Middle frontal gyrus (tissue), 1 donor: ENCODE measurements at regions not wholly inside any gene's neighbourhood (a gene's known extent, or its start where the extent isn't known, plus 50 kb on each side); places are given as distances from the start of the nearest gene placed in this dataset.

Source experiments
- DNase-seq: peaks from one replicate; pipeline ENCODE4 v3.0.0-alpha.2; 2015; ENCODE audit warnings: low spot score; ENCODE audit errors: extremely low spot score

DNA sequence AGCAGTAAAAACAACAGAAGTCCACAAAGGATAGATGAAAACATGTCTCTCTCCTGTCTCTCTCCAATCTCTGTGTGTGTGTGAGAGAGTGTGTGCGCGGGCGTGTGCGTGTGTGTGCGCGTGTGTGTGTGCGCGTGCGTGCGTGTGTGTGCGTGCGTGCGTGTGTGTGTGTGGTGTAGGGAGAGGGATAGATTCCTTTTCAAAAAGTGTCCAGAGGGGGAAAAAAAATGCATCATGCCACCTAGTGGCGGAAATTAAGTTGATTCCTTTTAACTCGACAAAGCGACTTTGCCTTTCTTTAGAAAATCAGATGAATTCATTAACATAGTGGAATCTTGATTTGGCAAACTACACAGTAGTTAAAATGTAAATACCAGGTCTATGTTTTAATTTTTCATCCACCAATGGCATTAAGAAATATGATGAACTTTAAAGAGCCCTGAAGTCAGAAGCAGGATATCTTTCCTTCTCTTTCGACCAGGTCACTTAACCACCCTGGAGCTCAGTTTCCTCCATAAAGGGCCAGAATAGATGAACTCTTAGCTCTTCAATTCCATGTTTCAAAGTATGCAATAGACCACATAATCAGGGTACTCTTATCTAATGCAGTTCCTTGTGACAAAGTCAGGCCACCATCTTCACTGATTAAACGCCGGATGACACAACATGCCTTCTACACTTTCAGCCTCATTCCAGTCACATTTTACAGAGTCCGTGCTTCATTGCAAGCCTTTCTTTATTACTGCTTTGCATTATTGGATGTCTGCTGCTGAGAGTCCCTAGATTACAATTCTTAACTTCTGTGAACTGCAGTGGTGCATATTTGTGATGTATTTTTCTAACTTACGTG lies 162.8 kb downstream of the FBXO8 start:
- peak; percentile 36 for DNase-seq

DNA sequence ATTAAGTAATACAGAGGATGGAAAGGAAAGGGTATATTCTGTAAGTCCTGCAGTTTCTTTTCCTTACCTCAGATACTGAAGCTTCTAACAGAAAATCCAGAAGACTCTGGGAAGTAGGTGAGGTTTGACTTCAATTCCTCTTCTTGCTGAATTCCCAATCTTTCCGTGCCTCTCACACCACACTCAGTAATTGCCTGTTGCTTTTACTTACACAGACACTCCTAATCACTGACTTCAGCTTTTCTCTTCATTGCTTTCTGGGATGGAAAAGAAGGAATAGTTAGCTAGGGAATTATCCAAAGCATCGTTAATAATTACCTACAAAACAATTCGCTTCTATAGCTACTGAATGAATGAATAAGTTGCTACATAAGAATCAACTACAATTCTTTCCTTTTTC lies 163.6 kb downstream of the FBXO8 start:
- no peak for DNase-seq

DNA sequence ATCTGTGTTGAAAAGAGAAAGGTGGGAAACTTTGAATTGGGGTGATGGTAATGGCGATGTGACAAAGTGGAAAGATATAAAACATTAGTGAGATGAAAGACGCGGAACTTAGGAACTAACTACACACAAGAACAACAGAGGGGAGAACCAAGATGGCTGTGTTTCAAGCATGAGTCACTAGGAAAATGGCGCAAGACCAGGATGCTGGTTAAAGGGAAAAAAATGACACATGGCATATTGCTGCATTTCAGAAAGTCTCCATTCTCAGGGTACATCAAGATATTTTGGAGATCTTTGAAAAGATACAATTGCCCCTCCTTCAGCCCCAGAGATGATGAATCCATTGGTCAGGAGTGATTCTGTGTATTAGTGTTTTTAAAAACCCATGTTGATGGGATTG lies 164.4 kb downstream of the FBXO8 start:
- no peak for DNase-seq

DNA sequence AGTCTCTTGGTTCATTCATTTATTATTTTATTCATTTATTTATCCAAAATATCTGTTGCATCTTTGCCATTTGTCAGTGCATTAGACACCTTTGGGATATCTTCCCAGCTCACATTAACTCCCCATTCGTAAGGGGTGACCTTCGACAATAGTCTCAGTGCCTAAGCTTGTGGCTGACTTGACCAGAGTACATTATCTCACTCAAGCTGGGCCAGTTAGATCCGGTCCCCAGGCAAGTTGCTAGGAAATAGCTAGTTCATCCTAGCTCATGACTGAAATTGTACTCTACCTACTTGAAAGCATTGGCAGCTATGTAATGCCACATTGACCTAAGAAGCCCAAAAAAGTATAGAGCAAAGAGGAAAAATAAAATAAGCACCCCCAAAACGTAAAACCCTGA lies 165.3 kb downstream of the FBXO8 start:
- DNase-seq, result no peak

DNA sequence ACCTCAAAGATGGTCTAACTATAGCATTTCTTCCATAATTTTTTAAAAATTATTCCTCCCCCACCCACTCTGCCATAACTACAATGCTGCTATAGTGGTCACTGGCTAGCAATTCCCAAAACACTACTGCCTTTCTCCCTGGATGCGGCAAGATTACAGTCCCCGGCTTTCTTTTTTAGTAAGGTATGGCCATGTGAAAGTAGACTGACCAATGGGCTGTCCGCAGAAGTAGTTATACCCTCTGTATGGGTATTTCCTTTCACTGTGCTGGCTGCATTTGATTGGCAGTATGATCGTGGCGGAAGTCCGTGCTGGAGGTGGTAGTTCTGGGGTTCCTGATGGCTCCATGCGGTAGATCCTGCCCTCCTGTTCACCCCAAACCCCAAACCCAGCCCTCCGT lies 166.0 kb downstream of the FBXO8 start:
- no peak for DNase-seq

DNA sequence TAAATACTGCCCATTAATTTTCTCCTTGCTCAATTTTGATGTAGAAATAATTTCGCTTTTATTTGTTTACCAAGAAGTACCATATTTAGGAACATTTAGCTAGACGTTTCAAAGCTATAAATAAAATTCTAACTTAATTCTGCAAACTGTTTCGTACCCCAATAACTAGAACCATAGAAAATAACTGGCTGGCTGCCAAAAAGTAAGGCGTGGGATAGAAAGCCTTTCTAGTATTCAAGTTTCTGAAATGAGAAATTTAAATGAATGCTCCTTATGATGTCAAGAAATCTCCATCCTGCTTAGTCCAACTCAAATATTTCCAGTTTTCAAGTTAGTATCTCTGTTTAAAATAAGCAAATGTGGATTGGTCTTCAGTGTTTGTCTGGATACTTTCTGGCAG lies 167.4 kb downstream of the FBXO8 start:
- DNase-seq, result no peak

DNA sequence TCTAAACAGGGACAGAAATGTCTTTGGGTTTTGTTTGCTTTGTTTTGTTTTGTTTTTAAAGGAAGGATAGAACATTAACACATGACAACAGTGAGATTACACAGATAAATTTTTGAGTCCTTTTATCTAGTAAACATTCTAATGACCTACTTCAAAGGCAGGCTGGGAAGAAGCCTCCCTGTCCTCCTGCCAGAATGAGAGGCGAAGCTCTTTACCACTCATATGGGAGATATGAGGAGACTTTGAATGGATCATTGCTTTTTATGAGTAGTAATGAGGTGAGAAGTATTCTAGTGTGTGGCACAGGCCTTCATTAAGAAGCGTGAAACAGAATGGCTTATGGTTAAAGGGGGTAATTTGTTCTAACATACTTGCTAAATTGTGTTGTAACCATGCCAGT lies 172.0 kb downstream of the FBXO8 start:
- DNase-seq, result no peak

DNA sequence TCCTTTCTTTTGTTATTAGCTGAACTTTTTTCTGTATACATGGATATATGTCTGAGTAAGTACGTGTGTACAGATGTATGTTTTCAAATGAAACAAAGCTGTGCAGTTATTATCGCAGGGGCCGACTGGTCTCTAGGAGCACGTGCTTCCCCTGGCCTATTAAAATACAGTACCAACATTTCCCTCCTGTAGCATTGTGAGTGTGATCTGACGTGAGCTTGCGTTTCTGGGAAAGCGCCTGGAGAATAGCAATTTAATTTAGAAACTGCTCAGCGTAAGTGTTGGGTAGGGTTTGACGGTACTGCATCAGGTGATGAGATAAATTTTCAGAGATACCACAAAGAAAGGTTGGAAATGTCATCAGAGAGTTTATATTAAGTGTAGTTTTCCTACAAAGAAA lies 173.3 kb downstream of the FBXO8 start:
- DNase-seq, result no peak

DNA sequence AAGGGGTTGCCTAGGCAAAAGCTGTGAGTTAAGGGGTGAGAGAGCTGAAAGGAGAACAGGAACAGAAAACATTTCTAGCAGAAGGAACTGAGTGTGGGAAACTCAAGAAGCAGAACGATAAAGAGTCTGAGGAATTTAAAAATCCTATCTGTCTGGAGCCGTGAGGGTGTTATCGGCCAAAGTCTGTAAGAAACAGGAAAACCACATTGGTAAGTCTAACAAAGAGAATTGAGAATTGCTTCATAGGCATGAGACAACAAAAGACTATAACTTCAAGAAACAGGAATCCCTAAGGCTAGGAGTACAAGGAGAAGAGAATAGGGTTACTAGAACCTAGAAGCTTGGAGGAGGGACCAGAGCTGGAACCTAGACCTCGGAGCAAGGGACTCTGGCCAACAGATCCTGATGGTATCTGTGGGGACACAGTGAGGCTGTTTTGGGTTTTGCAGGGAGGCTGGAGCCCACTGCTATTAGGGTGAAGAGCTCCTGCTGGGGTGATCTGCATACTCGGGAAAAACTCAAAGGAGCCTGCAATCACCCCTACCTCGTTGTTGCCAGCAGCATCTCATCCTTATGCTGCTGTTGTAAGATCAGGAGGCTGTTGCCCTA lies 175.6 kb downstream of the FBXO8 start:
- no peak for DNase-seq

DNA sequence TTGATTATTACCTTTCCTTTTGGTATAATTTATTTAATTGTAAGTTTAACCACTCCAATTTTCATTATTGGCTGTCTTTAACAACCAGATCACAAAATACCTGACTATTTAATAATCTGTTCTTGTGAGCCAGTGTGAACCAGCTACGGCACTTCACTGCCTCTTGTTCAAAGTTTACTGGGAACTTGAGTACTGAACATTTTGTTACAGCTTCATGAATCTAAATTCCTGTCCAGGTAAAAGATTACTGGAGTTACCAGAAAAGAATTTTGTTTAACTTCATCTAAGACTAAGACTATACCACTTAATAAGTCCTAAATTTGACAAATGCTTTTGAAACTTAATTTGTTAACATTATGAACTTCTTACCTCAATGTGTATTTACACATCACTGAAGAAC lies 178.3 kb downstream of the FBXO8 start:
- DNase-seq, result no peak

DNA sequence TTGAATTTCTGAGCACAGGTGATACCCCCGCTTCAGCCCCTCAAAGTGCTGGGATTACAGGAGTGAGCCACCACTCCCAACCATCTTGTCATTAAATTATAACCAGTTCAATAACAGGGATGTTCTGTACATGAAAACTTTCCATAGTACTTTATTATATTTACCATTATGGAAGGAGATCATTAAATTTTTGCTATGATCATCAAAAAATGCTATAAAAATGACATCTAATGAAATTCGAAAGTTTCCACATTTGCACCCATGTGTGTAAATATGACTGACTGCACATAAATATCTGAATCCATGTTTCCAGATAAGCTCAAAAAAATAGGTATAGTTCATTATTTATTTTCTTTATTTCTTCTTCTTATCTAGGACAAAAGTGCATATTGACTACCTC lies 182.6 kb downstream of the FBXO8 start:
- no peak for DNase-seq

DNA sequence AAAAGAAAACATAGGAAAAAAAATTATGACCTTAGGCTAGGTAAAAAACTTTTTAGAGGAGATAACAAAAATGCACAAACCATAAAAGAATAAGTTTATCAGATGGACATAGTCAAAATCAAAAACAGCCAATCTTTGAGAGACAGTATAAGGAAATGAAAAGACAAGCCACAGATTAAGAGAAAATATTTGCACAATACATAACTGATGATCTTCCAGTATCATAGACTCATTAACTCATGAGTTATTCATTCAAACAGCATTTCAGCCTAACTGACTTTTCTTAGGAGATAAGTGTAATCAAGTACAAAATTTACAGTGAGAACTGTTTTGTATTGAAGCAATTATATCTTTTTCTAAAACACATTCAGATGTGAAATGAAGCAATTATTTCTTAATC lies 183.8 kb downstream of the FBXO8 start:
- DNase-seq, result no peak

DNA sequence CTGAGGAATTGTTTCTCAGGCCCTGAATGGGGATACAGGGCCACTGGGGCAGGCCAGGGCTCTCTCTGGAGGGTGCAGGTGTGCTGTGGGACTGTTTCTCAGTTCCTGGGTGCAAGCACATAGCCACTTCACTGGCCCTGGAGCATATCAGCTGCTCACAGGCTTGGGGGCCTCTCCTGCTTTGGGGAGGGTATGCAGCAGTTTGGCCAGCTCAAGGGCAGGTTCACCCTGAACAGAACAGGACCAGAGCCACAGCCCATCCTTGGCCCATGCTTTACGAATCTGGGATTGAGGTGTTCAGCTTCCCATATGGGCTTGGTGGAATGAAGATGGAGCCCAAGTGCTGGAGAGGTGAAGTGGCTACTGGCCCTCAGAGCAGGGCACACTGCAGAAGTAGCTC lies 186.5 kb downstream of the FBXO8 start:
- DNase-seq, result no peak

DNA sequence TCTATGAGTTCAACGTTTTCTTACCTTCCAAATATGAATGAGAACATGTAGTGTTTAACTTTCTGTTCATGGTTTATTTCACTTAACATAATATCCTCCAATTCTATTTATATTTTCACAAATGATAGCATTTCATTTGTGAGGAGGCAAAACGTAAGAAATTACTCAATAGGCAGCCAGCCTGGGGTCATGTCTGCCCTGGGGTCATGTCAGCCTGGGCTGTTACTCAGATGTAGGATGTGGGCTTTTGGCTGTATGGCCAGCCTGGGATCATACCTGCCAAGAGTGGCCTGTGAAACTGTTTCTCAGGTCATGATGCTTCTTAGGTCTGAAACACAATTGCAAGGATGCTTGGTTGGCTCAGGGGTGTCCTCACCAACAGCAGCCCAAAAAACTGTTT lies 187.0 kb downstream of the FBXO8 start:
- no peak for DNase-seq

DNA sequence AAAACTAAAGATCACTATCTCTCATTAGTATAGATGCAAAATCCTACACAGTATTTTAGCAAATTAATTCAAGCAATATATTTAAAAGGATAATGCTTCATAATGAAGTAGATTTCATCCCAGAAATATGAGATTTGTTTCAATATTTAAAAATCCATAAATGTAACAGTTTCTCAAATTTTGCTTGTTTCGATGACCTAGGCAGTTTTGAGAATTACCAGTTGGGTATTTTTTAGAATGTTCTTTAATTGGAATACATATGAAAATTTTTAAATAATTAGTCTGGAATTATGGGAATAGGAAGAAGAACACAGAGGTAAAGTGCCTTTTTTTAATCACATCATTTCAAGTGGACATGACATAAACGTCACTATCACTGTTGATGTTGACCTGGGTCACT lies 192.3 kb downstream of the FBXO8 start:
- DNase-seq, result no peak

DNA sequence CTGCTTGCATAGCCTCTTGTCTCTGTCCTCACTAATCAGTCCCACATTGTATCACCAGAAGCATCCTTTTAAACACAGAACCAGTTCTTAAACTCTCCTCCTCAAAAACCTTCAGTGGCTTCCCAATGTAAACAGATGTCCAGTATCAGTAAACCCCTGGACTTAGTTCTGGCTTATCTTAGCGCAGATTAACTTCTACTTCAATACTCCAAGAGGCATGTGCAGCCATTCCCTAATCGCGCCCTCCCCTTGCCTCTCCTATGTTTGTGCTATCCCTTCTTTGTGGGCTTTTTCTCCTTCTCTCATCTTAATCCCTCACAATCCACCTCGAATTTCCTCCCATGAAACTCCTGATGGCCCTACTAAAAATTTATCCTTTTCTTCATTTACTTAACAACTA lies 193.8 kb downstream of the FBXO8 start:
- no peak for DNase-seq

DNA sequence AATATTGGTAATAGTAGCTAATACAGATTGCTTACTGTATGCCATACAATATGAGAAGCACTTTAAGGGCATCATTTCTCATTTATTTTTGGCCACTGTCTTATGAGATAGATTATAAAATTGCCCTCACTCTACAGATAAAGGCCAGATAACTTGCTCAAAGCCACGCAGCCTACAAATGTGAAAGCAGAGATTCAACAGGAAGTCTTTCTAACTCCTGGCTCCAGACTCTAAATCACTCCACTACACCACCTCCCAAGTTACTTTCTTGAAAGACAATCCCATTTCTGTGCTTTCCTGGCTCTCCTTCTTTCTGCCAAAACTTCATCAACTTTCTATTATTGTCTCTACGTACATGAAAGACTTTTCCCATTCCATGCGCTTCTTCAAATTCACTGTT lies 194.7 kb downstream of the FBXO8 start:
- DNase-seq, result no peak

DNA sequence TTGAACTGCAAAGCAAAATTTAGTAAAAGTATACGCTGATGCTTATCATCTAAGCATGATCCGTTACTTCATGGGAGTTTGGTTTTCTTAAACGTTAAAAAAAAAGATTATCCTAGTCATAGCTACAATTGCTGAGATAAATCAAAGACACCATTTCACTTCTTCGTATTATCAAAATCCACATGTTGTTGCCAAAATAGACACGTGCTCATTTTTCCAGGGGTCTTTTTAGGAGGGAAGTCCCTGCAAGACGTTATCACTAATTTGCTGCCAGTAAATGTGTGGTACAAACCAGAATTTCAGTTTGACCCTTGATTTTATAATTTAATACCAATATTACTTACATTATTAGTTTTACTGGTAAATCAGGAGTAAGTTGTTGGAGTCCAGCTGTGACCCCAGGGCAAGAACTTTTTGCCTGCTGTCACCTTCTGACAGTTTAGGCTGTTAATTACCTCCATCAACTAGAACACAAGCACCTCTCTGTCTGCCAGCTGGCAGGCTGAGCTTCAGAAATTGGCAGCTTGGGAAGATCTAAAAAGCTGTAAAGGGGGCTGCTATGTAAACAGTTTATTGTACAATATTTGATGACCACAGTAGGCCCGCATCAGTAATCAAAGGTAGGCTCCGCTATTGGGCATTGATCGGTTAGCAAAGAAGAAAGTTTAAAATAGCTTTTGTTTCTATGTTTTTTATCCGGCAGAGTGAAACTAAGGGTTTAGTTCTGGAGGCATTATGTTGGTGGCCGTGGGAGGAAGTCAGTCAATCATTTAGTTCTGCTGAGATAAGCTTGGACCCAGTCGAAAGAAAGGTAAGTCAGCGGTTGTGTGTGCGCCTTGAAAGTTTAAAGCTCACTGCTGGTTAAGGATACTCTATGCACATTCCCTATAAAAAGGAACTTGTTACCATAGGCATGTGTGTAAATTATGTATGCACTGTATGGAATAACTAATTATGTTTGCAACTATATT lies 196.4 kb downstream of the FBXO8 start:
- DNase-seq, result no peak

DNA sequence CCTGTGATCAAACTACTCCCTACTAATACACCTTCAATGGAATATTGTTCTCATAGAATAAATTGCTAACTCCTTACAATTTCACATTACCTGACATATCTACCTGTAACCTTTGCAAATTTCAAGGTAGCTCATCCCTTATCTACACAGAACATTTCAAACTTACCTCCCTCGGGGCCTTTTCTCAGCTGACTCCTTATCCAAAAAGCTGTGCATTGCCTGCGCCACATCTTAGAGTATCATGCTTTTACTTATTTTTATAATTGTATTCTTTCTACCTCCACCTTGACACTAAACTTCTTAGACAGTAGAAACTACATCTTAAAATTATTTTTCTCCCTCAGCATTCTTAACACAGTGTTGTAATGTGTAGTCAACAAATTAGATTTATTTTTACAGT lies 198.5 kb downstream of the FBXO8 start:
- DNase-seq, result no peak

DNA sequence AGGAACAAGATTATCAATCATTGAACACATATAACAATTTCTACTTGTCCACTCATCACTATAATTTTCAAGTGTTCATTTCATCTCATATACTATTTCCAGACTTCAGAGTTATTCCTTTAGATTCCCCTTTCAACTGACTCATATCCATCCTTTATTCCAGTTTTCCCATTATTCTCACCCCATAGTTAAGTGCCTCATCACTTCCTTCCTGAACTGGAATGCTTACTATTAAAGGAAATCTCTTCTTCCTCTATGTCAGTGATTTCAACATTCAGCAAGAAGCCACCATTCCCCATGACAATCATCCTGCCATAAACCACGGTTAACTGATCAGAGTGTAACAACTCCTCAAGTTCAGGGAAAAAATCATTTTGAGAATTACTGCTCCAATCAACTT lies 198.9 kb downstream of the FBXO8 start:
- DNase-seq, result no peak

DNA sequence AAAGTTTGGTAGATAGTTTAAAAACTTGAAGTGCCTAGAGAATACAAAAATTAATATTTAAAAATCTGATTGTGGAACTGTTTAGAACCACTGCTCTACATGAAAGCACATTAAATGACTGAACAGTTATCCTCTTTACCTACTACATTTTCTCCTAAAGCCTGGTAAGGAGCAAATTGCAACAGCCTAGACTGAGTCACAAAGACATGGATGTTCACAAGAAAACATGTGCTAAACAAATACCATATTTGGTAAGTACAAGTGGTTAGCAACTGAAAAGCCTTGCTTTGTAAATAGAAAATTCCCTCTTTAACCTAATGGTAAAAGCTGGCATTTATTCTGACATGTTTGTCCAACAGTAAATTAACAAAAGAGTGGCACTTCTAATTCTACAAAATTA lies 203.1 kb downstream of the FBXO8 start:
- no peak for DNase-seq

DNA sequence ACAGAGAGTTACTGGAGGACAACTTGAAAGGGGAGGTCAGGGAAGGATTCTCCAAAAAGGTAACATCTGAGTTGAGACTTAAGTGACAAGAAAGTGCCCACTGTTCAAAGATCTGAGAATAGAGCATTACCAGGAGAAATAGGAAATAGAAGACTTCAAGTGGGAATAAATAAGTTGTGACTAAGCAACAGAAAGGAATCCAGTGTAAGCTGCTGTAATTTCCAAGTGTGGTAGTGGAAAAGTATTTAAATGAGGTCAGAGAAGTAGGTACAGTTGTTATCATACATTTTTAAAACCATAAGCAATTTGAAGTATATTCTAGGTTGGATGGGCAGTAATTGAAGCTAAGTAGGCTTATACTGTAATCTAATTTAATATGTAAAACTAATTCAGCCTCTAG lies 211.9 kb downstream of the FBXO8 start:
- no peak for DNase-seq
